Endothelial cell (in vitro differentiated cells): ENCODE measurements at regions not wholly inside any gene's neighbourhood (a gene's known extent, or its start where the extent isn't known, plus 50 kb on each side); places are given as distances from the start of the nearest gene placed in this dataset.

ENCODE experiments used
- DNase-seq: peaks from one replicate; pipeline ENCODE4 v3.0.0; 2021; ENCODE audit warnings: low spot score
- H3K27ac Mint-ChIP-seq: one replicate; pipeline ENCODE4 v1.8.0; 2021; ENCODE audit warnings: mixed read lengths, inconsistent platforms; ENCODE audit not compliant: unreplicated experiment
- H3K27me3 Mint-ChIP-seq: one replicate; pipeline ENCODE4 v1.8.0; 2021; ENCODE audit warnings: mild to moderate bottlenecking, moderate library complexity, mixed read lengths, inconsistent platforms; ENCODE audit not compliant: unreplicated experiment
- H3K36me3 Mint-ChIP-seq: one replicate; pipeline ENCODE4 v1.8.0; 2021; ENCODE audit warnings: mild to moderate bottlenecking, low read depth, mixed read lengths, inconsistent platforms; ENCODE audit not compliant: unreplicated experiment
- H3K4me1 Mint-ChIP-seq: one replicate; pipeline ENCODE4 v1.8.0; 2021; ENCODE audit warnings: mild to moderate bottlenecking, mixed read lengths, inconsistent platforms; ENCODE audit not compliant: unreplicated experiment
- H3K4me3 Mint-ChIP-seq: one replicate; pipeline ENCODE4 v1.8.0; 2021; ENCODE audit warnings: mild to moderate bottlenecking, mixed read lengths, inconsistent platforms; ENCODE audit not compliant: unreplicated experiment
- H3K9me3 Mint-ChIP-seq: one replicate; pipeline ENCODE4 v1.8.0; 2021; ENCODE audit warnings: mixed read lengths, inconsistent platforms; ENCODE audit not compliant: unreplicated experiment
- TF ChIP-seq, protein P1 (sequence below): fragments of 200-600 bp; sonication (generic); IDR thresholded peaks from one replicate; pipeline ENCODE4 v1.5.0; 2021; ENCODE audit warnings: antibody characterized with exemption; ENCODE audit not compliant: unreplicated experiment

DNA sequence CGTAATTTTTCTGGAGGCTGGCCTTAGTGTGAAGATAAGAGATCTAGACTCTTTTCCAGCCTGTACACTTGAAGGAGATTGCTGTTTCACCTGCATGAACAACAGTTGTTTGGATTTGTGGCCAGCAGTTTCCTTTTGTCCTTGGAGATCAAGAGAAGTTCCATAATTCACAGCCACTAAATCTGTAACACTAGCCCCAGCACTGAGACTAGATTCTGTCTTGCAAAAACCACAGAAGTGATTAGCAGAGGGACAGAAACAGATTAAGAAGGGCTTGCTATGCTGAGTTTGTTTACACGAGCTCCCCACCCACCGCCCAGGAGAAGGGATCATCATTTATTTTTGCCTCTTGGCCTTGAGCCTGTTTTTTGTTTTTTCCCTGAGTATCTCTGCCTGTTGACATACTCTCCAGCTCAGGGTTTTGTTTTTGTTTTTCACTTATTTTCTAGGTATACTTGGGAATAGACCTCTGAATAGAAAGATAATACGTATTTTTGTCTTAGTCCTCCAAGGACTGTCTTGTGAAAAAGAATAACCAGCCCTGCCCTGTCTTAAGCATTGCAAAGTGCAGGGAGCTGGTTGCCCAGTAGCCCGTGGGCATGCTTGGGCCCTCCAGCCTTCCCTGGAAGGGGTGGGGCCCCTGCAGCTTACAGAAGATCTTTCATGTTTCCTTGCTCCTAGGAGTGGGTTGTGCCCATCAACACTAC, 93.1 kb upstream of the SOX4 start:
- no peaks in the 10 kb centered on the region for H3K36me3 Mint-ChIP-seq
- no peak overlapping the region for H3K4me3 Mint-ChIP-seq
- no peaks in the 10 kb centered on the region for H3K4me1 Mint-ChIP-seq
- no peaks in the 10 kb centered on the region for H3K9me3 Mint-ChIP-seq
- DNase-seq: no peak
- TF ChIP-seq, protein P1, sequence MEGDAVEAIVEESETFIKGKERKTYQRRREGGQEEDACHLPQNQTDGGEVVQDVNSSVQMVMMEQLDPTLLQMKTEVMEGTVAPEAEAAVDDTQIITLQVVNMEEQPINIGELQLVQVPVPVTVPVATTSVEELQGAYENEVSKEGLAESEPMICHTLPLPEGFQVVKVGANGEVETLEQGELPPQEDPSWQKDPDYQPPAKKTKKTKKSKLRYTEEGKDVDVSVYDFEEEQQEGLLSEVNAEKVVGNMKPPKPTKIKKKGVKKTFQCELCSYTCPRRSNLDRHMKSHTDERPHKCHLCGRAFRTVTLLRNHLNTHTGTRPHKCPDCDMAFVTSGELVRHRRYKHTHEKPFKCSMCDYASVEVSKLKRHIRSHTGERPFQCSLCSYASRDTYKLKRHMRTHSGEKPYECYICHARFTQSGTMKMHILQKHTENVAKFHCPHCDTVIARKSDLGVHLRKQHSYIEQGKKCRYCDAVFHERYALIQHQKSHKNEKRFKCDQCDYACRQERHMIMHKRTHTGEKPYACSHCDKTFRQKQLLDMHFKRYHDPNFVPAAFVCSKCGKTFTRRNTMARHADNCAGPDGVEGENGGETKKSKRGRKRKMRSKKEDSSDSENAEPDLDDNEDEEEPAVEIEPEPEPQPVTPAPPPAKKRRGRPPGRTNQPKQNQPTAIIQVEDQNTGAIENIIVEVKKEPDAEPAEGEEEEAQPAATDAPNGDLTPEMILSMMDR: no peak
- H3K27ac Mint-ChIP-seq: no peak overlapping the region
- H3K27me3 Mint-ChIP-seq: no peaks in the 10 kb centered on the region

DNA sequence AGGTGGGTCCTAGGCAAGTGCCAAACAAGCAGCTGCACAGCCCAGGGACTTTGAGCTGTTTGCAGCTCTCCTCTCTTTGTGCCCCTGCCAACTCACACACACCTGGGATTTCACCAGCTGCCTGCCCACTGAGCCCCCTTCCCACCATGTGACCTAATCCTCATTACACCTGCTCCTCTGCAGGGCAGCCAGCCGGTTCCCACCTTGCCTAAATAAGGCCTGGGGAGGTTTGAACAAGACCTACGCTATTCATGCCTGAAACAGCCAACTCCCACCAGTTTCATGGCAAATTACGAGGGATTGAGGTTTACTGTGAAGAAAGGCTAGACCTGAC, 92.6 kb upstream of the SOX4 start:
- Mint-ChIP-seq H3K4me1 (no peaks in the 10 kb centered on the region), H3K9me3 (no peaks in the 10 kb centered on the region), H3K27me3 (no peaks in the 10 kb centered on the region), H3K4me3 (no peak overlapping the region), H3K36me3 (no peaks in the 10 kb centered on the region), H3K27ac (no peak overlapping the region)
- TF ChIP-seq, protein P1: no peak
- DNase-seq: no peak

DNA sequence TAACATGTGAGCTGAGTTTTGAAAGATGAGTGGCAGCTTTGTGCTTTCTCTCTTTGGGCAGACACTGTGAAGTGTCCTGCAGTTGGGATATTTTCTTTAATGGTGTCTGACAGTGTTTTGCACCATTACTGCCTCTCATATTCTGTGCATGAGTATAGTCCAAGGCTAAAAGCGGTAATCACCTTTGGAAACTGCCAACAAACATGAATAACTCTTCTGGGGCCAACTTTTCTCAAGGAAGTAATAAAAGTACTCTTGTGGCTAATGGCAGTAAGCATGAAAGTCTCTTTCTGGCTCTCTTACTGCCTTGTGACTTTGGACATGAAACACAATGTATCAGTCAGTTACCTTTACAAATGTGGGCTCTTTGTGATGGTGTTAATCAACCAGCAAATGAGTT, 91.7 kb upstream of the SOX4 start:
- Mint-ChIP-seq H3K4me1 (no peaks in the 10 kb centered on the region), H3K9me3 (no peaks in the 10 kb centered on the region), H3K27me3 (no peaks in the 10 kb centered on the region), H3K4me3 (no peak overlapping the region), H3K27ac (no peak overlapping the region), H3K36me3 (no peaks in the 10 kb centered on the region)
- TF ChIP-seq, protein P1: no peak
- DNase-seq: no peak

DNA sequence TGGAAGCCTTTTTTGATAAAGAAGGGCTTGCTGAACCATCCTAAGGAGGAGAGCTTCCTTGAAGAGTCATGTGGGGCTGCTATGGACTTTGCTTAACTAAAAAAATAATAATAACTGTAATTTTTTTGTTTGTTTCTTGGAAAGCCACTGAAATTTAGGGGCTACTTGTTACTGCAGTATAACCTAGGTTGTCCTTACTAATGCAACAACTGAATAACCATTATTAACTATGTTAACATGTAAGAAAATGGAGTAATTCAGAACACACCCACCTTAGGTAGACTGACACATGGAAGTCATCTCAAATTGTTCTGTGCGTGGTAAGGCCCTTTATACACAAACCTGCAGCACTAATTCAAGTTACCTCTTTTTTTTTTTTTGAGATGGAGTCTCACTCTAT, 90.9 kb upstream of the SOX4 start:
- no peak for DNase-seq

DNA sequence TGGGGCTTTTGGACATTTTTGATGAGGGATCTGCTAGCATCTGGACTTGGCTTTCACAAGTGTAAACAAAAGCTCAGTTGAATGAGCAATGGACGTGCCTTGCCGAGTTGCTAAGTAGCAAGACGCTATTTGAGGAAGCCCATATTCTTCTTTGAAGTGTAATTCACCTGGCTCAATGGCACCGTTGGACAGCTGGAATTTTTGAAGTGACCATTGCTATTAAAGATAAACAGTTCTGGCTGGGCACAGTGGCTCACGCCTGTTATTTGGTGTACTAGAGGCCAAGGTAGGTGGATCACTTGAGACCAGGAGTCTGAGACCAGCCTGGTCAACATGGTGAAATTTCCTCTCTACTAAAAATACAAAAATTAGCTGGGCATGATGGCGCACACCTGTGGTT, 88.8 kb upstream of the SOX4 start:
- no peaks in the 10 kb centered on the region for H3K9me3 Mint-ChIP-seq
- no peaks in the 10 kb centered on the region for H3K36me3 Mint-ChIP-seq
- H3K4me3 Mint-ChIP-seq: no peak overlapping the region
- no peaks in the 10 kb centered on the region for H3K27me3 Mint-ChIP-seq
- no peaks in the 10 kb centered on the region for H3K4me1 Mint-ChIP-seq
- no peak overlapping the region for H3K27ac Mint-ChIP-seq
- DNase-seq: no peak
- TF ChIP-seq, protein P1: no peak

More for the DNA sequence above, 90.9 kb upstream of the SOX4 start:
- Mint-ChIP-seq H3K9me3 (no peaks in the 10 kb centered on the region), H3K4me3 (no peak overlapping the region), H3K27ac (no peak overlapping the region), H3K27me3 (no peaks in the 10 kb centered on the region), H3K4me1 (no peaks in the 10 kb centered on the region), H3K36me3 (no peaks in the 10 kb centered on the region)
- TF ChIP-seq, protein P1: no peak
